Stomach smooth muscle (tissue), 2 donors: ENCODE measurements at regions not wholly inside any gene's neighbourhood (a gene's known extent, or its start where the extent isn't known, plus 50 kb on each side); places are given as distances from the start of the nearest gene placed in this dataset.
"Not testable (repeated sequence)": the region's sequence is repeated elsewhere in the genome, so short reads cannot be mapped to it uniquely, and the experiment has no call there.

ENCODE experiments used
- H3K27ac ChIP-seq: one replicate; pipeline ENCODE4 v1.7.0; 2013; ENCODE audit warnings: mild to moderate bottlenecking, low read length, inconsistent platforms
- H3K27me3 ChIP-seq, 2 donors: one replicate each; pipeline ENCODE4 v1.7.0; 2013; ENCODE audit warnings: low read length in 2 of 2; ENCODE audit not compliant: insufficient read depth in 2 of 2, control insufficient read depth in 1 of 2
- H3K36me3 ChIP-seq, 2 donors: one replicate each; pipeline ENCODE4 v1.7.0; 2013; ENCODE audit warnings: low read length in 2 of 2; ENCODE audit not compliant: control insufficient read depth in 2 of 2, insufficient read depth in 2 of 2
- H3K4me1 ChIP-seq: one replicate; pipeline ENCODE4 v1.7.0; 2013; ENCODE audit warnings: low read length; ENCODE audit not compliant: control insufficient read depth, insufficient read depth
- H3K4me3 ChIP-seq, 2 donors: one replicate each; pipeline ENCODE4 v1.7.0; 2013; ENCODE audit warnings: low read length in 2 of 2
- H3K9ac ChIP-seq, 2 donors: one replicate each; pipeline ENCODE4 v1.7.0; 2013; ENCODE audit warnings: low read length in 2 of 2, mild to moderate bottlenecking in 1 of 2
- H3K9me3 ChIP-seq, 2 donors: one replicate each; pipeline ENCODE4 v1.7.0; 2013; ENCODE audit warnings: low read length in 2 of 2; ENCODE audit not compliant: control insufficient read depth in 2 of 2
- donor health status: healthy.
- donor health status: Pancreatic carcinoma.

GRCh38 chr4:60423573-60424184 lies 776.4 kb upstream of the ADGRL3 start:
- H3K27me3 ChIP-seq, H3K36me3 ChIP-seq, H3K27ac ChIP-seq, H3K9me3 ChIP-seq, H3K4me1 ChIP-seq, H3K4me3 ChIP-seq, H3K9ac ChIP-seq: not testable (repeated sequence)

- no peak overlapping the region for H3K27ac ChIP-seq
- H3K4me3 ChIP-seq: no peak overlapping the region
- H3K4me1 ChIP-seq: no peaks in the 10 kb centered on the region
- H3K9ac ChIP-seq: no peak overlapping the region
- no peaks in the 10 kb centered on the region for H3K36me3 ChIP-seq
- H3K9me3 ChIP-seq: no peaks in the 10 kb centered on the region
- H3K27me3 ChIP-seq: no peaks in the 10 kb centered on the region
Measured at GRCh38 chr4:60432911-60433310, 767.2 kb upstream of the ADGRL3 start.

- no peak overlapping the region for H3K4me3 ChIP-seq
- no peak overlapping the region for H3K9ac ChIP-seq
- H3K4me1 ChIP-seq: no peaks in the 10 kb centered on the region
- H3K27ac ChIP-seq: no peak overlapping the region
- no peaks in the 10 kb centered on the region for H3K36me3 ChIP-seq
- peaks cover 0 to 4% of the 10 kb centered on the region in 2 donors for H3K9me3 ChIP-seq
- no peaks in the 10 kb centered on the region for H3K27me3 ChIP-seq
Measured at GRCh38 chr4:60443068-60443467, 757.1 kb upstream of the ADGRL3 start.

- H3K27me3 ChIP-seq: no peaks in the 10 kb centered on the region
- no peak overlapping the region for H3K4me3 ChIP-seq
- no peak overlapping the region for H3K9ac ChIP-seq
- H3K27ac ChIP-seq: no peak overlapping the region
- peaks cover 0 to 4% of the 10 kb centered on the region in 2 donors for H3K9me3 ChIP-seq
- no peaks in the 10 kb centered on the region for H3K4me1 ChIP-seq
- no peaks in the 10 kb centered on the region for H3K36me3 ChIP-seq
Measured at GRCh38 chr4:60443796-60444195, 756.3 kb upstream of the ADGRL3 start.

GRCh38 chr4:60450054-60450453 lies 750.1 kb upstream of the ADGRL3 start:
- Histone ChIP-seq H3K36me3 (no peaks in the 10 kb centered on the region), H3K9me3 (no peaks in the 10 kb centered on the region), H3K9ac (no peak overlapping the region)

GRCh38 chr4:60452266-60452665 lies 747.9 kb upstream of the ADGRL3 start:
- no peaks in the 10 kb centered on the region for H3K36me3 ChIP-seq
- H3K27ac ChIP-seq: no peak overlapping the region
- no peak overlapping the region for H3K9ac ChIP-seq
- H3K4me1 ChIP-seq: no peaks in the 10 kb centered on the region
- no peaks in the 10 kb centered on the region for H3K27me3 ChIP-seq
- H3K4me3 ChIP-seq: no peak overlapping the region
- H3K9me3 ChIP-seq: no peaks in the 10 kb centered on the region

More at GRCh38 chr4:60450054-60450453, 750.1 kb upstream of the ADGRL3 start:
- no peaks in the 10 kb centered on the region for H3K4me1 ChIP-seq
- no peak overlapping the region for H3K27ac ChIP-seq
- no peaks in the 10 kb centered on the region for H3K27me3 ChIP-seq
- no peak overlapping the region for H3K4me3 ChIP-seq

- Histone ChIP-seq H3K27me3 (no peaks in the 10 kb centered on the region), H3K4me3 (no peak overlapping the region), H3K36me3 (no peaks in the 10 kb centered on the region)
Measured at GRCh38 chr4:60455380-60455779, 744.7 kb upstream of the ADGRL3 start.

GRCh38 chr4:60461551-60461950 lies 738.6 kb upstream of the ADGRL3 start:
- Histone ChIP-seq H3K27me3 (no peaks in the 10 kb centered on the region), H3K4me1 (no peaks in the 10 kb centered on the region), H3K36me3 (no peaks in the 10 kb centered on the region), H3K9me3 (no peaks in the 10 kb centered on the region), H3K4me3 (no peak overlapping the region), H3K9ac (no peak overlapping the region), H3K27ac (no peak overlapping the region)

More at GRCh38 chr4:60455380-60455779, 744.7 kb upstream of the ADGRL3 start:
- Histone ChIP-seq H3K9me3 (no peaks in the 10 kb centered on the region), H3K4me1 (no peaks in the 10 kb centered on the region), H3K9ac (no peak overlapping the region), H3K27ac (no peak overlapping the region)

GRCh38 chr4:60463857-60464502 lies 736.1 kb upstream of the ADGRL3 start:
- Histone ChIP-seq H3K9ac (no peak overlapping the region), H3K36me3 (no peaks in the 10 kb centered on the region), H3K4me3 (no peak overlapping the region), H3K4me1 (no peaks in the 10 kb centered on the region), H3K27me3 (no peaks in the 10 kb centered on the region), H3K27ac (no peak overlapping the region), H3K9me3 (no peaks in the 10 kb centered on the region)

GRCh38 chr4:60482921-60483351 lies 717.2 kb upstream of the ADGRL3 start:
- Histone ChIP-seq H3K36me3 (no peaks in the 10 kb centered on the region), H3K4me1 (no peaks in the 10 kb centered on the region), H3K27ac (no peak overlapping the region), H3K9me3 (no peaks in the 10 kb centered on the region), H3K27me3 (no peaks in the 10 kb centered on the region), H3K9ac (no peak overlapping the region), H3K4me3 (no peak overlapping the region)

- no peaks in the 10 kb centered on the region for H3K9me3 ChIP-seq
- no peak overlapping the region for H3K27ac ChIP-seq
- H3K4me3 ChIP-seq: no peak overlapping the region
- H3K27me3 ChIP-seq: no peaks in the 10 kb centered on the region
- no peaks in the 10 kb centered on the region for H3K36me3 ChIP-seq
- no peaks in the 10 kb centered on the region for H3K4me1 ChIP-seq
- no peak overlapping the region for H3K9ac ChIP-seq
Measured at GRCh38 chr4:60485276-60485675, 714.9 kb upstream of the ADGRL3 start.
